Natural killer cell (primary cell): ENCODE measurements at regions not wholly inside any gene's neighbourhood (a gene's known extent, or its start where the extent isn't known, plus 50 kb on each side); places are given as distances from the start of the nearest gene placed in this dataset.

Experiments used
- ATAC-seq, 3 donors: fragments of 150-1000 bp in 2 of 3; fragments of 200-7000 bp in 1 of 3; cut with Tn5 transposase; 1 replicate in 1 of 3; 2 replicates in 2 of 3; pipeline ENCODE4 v1.10.0; 2021; ENCODE audit warnings: mild to moderate bottlenecking in 2 of 3, moderate library complexity in 2 of 3
- DNase-seq, 2 donors: peaks; one replicate each; pipeline versions ENCODE4 v3.0.0 to v3.0.0-alpha.2; 2013 to 2021; ENCODE audit warnings: mixed read lengths in 1 of 2
- H3K27ac ChIP-seq: one replicate; pipeline ENCODE4 v1.5.1; 2013; ENCODE audit warnings: mild to moderate bottlenecking, low read length
- H3K27me3 ChIP-seq: one replicate; pipeline ENCODE4 v1.6.1; 2013; ENCODE audit warnings: low read length; ENCODE audit not compliant: control insufficient read depth, insufficient read depth
- H3K36me3 ChIP-seq: one replicate; pipeline ENCODE4 v1.6.1; 2013; ENCODE audit warnings: low read length; ENCODE audit not compliant: control insufficient read depth, insufficient read depth
- H3K4me1 ChIP-seq: one replicate; pipeline ENCODE4 v1.6.1; 2013; ENCODE audit warnings: low read length; ENCODE audit not compliant: control insufficient read depth, insufficient read depth
- H3K4me3 ChIP-seq: one replicate; pipeline ENCODE4 v1.5.1; 2013; ENCODE audit warnings: low read length
- H3K9me3 ChIP-seq: one replicate; pipeline ENCODE4 v1.6.1; 2013; ENCODE audit warnings: low read length; ENCODE audit not compliant: control insufficient read depth, insufficient read depth
- H3K27ac Mint-ChIP-seq, 2 donors: one replicate each; pipeline ENCODE4 v1.8.0; 2022; ENCODE audit warnings: mild to moderate bottlenecking in 2 of 2, mixed read lengths in 2 of 2, moderate library complexity in 1 of 2
- H3K27me3 Mint-ChIP-seq, 2 donors: one replicate each; pipeline ENCODE4 v1.8.0; 2022; ENCODE audit warnings: low read depth in 2 of 2, mixed read lengths in 2 of 2
- H3K36me3 Mint-ChIP-seq: one replicate; pipeline ENCODE4 v1.8.0; 2022; ENCODE audit warnings: mixed read lengths
- H3K4me1 Mint-ChIP-seq, 2 donors: one replicate each; pipeline ENCODE4 v1.8.0; 2022; ENCODE audit warnings: mixed read lengths in 2 of 2
- H3K4me3 Mint-ChIP-seq: one replicate; pipeline ENCODE4 v1.8.0; 2022; ENCODE audit warnings: mild to moderate bottlenecking, moderate library complexity, mixed read lengths
- H3K9me3 Mint-ChIP-seq, 2 donors: one replicate each; pipeline ENCODE4 v1.8.0; 2022; ENCODE audit warnings: mixed read lengths in 2 of 2
- WGBS: methylation state at CpG from one replicate; pipeline ENCODE4 v1.1.7; 2013; ENCODE audit warnings: missing lambda C conversion rate; ENCODE audit not compliant: insufficient coverage; 5-methylcytosine and 5-hydroxymethylcytosine counted together
- intact Hi-C: fragments of 100-400 bp; cut with micrococcal nuclease; formaldehyde crosslinking; loops from one replicate; pipeline ENCODE4 v1.14.2; 2022
- TF ChIP-seq, protein P1 (sequence below): fragments of 200-600 bp; IDR thresholded peaks from one replicate; pipeline ENCODE4 v1.8.0; 2022; ENCODE audit warnings: antibody characterized with exemption

DNA sequence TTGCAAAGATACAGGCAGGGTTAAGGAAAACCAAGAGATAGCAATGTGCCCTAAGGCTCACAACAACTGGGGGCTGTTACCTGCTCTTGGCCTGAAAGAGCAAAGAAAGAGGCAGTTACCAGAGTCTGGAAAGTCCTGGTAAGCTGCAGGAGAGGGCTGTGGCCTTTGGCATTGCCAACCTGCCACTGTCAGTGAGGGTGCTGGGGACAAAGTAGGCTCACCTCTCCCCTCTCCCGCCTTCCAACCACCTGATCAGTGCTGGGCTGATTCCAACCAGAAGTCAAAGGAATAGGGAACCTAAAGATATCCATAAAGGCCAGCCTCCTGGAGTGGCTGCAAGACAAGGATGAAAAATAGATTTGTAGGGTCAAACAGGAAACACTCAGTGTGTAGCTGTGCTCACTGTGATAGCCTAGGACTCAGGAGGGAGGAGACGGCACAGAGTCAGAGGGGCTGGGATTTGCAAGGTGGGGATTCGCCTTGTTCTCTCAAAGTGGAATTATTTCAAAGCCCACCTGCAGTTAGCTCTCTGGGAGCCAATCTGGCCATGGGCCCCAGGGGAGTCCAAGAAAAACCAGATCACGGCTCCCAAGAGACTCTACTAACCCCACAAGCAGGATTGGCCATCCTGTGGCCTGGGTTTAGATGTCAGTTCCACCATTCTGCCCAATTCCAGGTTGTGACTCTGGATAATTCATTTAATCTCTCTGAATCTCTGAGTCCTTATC, 204.0 kb upstream of the BCL6 start:
- DNase-seq (no peak), ATAC-seq (no peak)
- H3K27me3 ChIP-seq = no peaks in the 10 kb centered on the region
- no peaks in the 10 kb centered on the region for H3K9me3 ChIP-seq
- H3K36me3 ChIP-seq = no peaks in the 10 kb centered on the region
- no peaks in the 10 kb centered on the region for H3K27me3 Mint-ChIP-seq
- 92% methylated on average over 4 of the region's 4 CpGs for WGBS
- H3K36me3 Mint-ChIP-seq = no peaks in the 10 kb centered on the region
- H3K27ac ChIP-seq = no peak overlapping the region
- TF ChIP-seq, protein P1, sequence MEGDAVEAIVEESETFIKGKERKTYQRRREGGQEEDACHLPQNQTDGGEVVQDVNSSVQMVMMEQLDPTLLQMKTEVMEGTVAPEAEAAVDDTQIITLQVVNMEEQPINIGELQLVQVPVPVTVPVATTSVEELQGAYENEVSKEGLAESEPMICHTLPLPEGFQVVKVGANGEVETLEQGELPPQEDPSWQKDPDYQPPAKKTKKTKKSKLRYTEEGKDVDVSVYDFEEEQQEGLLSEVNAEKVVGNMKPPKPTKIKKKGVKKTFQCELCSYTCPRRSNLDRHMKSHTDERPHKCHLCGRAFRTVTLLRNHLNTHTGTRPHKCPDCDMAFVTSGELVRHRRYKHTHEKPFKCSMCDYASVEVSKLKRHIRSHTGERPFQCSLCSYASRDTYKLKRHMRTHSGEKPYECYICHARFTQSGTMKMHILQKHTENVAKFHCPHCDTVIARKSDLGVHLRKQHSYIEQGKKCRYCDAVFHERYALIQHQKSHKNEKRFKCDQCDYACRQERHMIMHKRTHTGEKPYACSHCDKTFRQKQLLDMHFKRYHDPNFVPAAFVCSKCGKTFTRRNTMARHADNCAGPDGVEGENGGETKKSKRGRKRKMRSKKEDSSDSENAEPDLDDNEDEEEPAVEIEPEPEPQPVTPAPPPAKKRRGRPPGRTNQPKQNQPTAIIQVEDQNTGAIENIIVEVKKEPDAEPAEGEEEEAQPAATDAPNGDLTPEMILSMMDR = no peak
- H3K27ac Mint-ChIP-seq = no peak overlapping the region
- intact Hi-C loops = no loop called here
- H3K4me1 ChIP-seq = peaks cover 35% of the 10 kb centered on the region
- H3K4me3 ChIP-seq = no peak overlapping the region
- H3K4me3 Mint-ChIP-seq = no peak overlapping the region
- peaks cover 61 to 64% of the 10 kb centered on the region in 2 donors for H3K4me1 Mint-ChIP-seq
- no peaks in the 10 kb centered on the region for H3K9me3 Mint-ChIP-seq

DNA sequence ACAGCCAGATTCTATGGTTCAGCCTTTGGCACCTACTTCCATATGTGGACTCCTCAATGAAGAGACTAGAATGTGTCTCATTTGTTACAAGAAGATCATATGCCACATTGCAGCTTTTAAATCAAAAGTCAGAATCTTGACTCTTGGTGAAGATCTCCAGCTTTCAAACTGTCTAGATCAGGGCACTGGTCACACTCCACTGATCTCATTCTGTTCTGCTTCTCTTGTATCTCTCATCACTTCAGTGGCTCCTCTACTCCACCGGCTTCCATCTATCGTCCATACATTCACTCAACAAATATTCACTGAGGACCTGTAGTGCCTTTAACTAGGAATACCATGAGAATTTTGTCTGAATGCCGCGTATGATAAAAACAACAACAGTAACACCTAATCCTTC, 203.3 kb upstream of the LPP start:
- peaks cover 27% of the 10 kb centered on the region for H3K4me1 ChIP-seq
- WGBS = 85% methylated on average over 4 of the region's 4 CpGs

DNA sequence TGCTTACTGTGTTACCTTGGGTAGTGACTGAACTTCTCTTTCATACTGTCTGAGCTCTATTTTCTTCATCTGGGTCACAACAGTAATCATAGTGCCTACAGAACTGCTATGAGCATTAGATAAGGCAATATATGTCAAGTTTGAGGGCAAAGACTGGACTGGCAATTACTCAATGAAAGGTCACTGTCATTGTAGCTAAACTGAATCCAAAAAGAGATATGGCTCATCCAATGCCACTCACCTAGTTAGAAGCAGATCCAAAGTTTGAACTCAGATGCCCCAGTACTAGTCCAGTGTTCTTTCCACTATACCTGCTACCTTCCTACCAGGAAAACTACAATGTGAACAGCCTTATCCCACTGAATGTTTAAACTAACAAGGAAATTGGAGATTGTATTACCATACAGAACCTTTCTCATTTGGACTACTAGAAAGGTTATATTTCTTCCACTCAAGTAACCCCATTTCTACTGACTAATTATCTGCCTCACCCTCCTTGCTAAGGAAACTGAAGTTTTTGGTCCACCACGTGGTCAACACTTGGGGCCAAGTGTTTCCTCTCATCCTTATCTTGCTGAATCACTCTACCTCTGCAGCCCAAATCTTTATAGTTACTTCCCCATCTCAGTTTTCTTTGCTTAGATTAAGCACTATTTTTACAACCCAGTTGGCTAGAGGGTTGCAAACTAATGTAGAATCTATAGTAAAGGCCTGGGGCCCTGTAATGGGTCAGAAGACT, 202.3 kb upstream of the LPP start:
- Mint-ChIP-seq H3K4me3 (peak overlapping the region; percentile 72), H3K4me1 (peaks cover 75 to 76% of the 10 kb centered on the region in 2 donors), H3K27ac (peak overlapping the region; percentile 78 to 79), H3K9me3 (no peaks in the 10 kb centered on the region), H3K27me3 (no peaks in the 10 kb centered on the region), H3K36me3 (no peaks in the 10 kb centered on the region)
- peak; percentile 89 to 96 (median 93) for ATAC-seq
- peak overlapping the region; percentile 27 for H3K27ac ChIP-seq
- intact Hi-C loops = loop anchor here (5.0 kb wide), 1 partner anchor 36 kb away; no protein-coding TSS in a partner anchor
- DNase-seq = peak; percentile 17 to 34
- H3K36me3 ChIP-seq = no peaks in the 10 kb centered on the region
- no peaks in the 10 kb centered on the region for H3K27me3 ChIP-seq
- WGBS = 3% methylated on average over 1 of the region's 1 CpG
- H3K4me1 ChIP-seq = peaks cover 27% of the 10 kb centered on the region
- TF ChIP-seq, protein P1 = no peak
- no peak overlapping the region for H3K4me3 ChIP-seq
- H3K9me3 ChIP-seq = no peaks in the 10 kb centered on the region

More for the DNA sequence above, 203.3 kb upstream of the LPP start:
- DNase-seq = no peak
- TF ChIP-seq, protein P1 = no peak
- Mint-ChIP-seq H3K36me3 (no peaks in the 10 kb centered on the region), H3K4me1 (peaks cover 75 to 78% of the 10 kb centered on the region in 2 donors), H3K4me3 (no peak overlapping the region), H3K27me3 (no peaks in the 10 kb centered on the region), H3K27ac (peak overlapping the region; percentile 78 to 79), H3K9me3 (no peaks in the 10 kb centered on the region)
- no peaks in the 10 kb centered on the region for H3K27me3 ChIP-seq
- no peak overlapping the region for H3K27ac ChIP-seq
- intact Hi-C loops = loop anchor here (5.0 kb wide), 1 partner anchor 37 kb away; no protein-coding TSS in a partner anchor
- no peak overlapping the region for H3K4me3 ChIP-seq
- ATAC-seq = no peak
- H3K36me3 ChIP-seq = no peaks in the 10 kb centered on the region
- H3K9me3 ChIP-seq = no peaks in the 10 kb centered on the region
